Stimulated activated CD4-positive, alpha-beta T cell treated with anti-CD3 and anti-CD28 coated beads, TNF-alpha, amount 100 ng/mL, for 24 hours (primary cell): ENCODE measurements at regions not wholly inside any gene's neighbourhood (a gene's known extent, or its start where the extent isn't known, plus 50 kb on each side); places are given as distances from the start of the nearest gene placed in this dataset.
"Not testable (repeated sequence)": the region's sequence is repeated elsewhere in the genome, so short reads cannot be mapped to it uniquely, and the experiment has no call there.

Experiments
- DNase-seq, 3 experiments: peaks; one replicate each; pipeline ENCODE4 v3.0.0-alpha.2; 2020; ENCODE audit warnings: low read depth in 3 of 3

DNA sequence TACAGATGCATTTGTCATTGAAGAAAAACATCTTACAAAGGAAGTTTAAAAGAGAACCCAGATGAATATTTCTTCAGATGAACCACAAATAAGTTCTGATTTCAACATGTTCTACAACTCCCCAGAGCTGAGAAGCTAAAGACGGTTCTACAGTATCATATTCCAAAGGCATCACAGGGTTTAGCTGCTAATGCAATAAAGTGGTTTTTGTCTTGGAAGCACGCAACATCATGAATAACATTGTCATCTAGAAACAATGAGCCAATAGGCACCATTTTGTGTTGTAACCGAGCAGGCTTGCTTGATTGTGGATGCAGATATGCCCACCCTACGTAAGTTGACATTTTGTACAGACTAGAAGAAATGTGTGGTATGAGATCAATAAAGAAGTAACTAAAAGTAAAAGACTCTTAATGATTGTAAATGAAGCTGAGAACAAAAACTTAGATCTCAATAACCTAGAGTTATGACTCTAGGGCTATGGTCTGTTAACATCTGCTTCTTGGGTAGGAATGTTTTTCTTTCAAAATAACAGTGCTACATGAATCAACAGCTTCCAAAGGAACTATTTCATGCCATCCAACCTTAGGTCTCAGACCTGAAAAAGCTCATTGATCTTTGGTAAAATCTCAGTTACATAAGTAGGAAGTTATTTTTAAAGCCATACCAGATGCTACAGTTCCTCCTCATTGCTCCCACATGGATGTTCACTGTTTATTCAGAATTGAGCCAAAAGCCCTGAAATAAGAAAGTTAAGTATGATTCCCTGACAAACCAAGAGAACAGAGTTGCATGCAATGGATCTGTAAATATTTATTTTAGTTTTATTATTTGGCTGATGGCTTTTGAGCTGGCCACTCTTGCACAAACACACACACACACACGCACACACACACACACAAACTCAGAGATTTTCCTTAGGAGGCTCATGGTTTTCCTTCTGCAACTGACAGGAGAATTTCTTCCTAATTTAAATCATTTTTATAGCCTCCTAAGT, 118.7 kb upstream of the SLCO6A1 start:
- DNase-seq = no peak

DNA sequence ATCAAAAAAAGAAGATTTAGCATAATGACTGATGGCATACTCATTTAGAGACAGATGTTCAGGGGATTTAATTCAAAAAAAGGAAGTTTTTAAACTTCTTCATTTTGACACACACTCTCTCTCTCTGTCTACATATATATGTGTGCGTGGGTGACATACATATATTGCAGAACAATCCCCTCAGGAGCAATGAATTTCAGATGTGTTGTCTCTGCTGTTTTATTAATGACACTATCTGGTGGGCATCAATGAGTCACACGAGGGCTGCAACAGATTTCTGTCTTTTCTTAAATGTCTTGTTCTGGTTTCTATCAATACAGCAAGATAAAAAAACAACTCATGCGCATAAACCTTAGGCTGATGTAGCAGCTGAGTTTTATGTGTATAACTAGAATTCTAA, 123.5 kb upstream of the SLCO6A1 start:
- DNase-seq = no peak

DNA sequence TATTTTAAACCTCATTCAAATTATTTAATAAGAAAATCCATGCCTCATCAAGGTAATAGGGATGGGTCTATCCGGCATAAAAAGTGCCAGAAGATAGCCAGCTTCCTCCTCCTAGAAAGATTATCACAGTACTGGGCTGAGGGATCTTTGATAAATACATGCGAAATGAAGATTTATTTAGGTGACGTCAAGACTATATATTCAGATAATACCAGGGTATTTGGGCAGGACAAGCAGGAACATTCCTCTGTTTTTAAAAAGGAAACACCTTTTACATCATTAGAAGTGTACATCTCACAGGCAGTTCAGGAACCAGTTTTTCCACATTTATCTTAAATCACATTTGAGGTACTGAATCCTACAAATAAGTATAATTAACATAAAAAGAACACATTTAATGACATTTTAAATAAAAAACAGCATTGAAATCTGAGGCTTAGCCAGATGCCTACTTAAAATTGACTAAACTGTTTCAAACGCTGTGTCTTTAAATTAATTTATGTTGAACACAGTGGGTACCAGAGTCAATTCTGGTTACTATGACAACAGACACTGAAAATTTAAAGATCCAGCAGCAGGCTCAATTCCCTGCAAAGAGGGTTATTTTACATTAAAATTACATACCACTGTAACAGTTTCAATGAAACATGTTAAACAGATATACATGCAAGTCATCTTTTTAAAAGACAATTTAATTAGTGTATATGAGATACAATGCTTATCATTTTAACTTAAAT, 124.7 kb upstream of the SLCO6A1 start:
- DNase-seq = no peak

DNA sequence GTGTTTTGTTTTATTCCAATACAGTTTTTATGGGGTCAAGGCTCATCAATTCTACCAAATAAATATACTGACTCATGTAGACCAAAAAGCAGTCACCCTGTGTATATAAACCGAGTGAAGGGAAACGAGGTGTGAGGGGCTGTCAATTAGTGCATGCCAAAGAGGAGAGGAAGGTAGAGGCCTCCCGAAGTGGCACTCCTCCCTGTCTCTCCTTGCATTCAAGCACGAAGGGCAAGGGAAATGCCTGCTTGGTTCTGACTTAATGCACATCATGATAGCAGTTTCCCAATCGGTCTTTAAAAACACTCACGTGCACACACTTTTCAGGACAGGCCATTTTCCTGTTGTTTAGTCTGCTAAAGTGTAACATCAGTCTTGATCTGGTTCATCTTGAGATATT, 125.6 kb upstream of the SLCO6A1 start:
- no peak for DNase-seq

DNA sequence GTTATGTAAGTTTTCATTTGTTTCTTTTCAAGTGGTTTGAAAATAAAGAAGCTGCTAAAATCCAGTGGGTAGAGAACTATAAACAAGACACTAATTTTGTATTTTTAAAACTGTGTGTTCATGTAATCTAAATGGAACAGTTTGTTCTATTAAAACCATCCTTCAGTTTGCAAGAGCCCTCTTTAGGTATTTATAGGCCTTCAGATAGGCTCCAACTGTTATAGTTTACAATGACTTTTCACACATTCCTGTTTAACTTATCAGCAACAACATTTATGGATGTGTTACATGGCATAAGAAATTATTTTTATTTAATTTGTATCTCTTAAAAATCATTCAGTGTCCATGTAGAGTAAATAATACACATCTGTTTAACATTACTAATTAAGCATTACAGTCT, 126.7 kb upstream of the SLCO6A1 start:
- DNase-seq = no peak

DNA sequence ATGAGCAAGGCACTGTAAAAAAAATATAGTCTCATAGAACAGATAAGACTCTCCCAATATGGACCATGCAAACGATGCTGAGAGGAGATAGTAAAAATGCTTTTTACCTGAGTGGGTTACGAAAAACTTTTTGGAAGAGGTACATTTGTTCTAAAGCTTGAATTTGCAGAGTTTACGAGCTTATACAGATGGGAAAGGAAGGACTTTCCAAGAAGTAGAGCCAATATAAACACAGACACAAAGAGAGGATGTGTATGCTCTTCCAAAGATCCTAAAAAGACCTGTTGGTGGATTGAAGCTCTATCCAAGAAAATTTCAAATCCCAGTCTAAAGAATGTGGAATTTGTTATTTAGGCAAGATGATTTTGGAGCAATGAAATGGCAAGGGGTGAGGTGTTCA, 127.1 kb upstream of the SLCO6A1 start:
- DNase-seq = no peak

DNA sequence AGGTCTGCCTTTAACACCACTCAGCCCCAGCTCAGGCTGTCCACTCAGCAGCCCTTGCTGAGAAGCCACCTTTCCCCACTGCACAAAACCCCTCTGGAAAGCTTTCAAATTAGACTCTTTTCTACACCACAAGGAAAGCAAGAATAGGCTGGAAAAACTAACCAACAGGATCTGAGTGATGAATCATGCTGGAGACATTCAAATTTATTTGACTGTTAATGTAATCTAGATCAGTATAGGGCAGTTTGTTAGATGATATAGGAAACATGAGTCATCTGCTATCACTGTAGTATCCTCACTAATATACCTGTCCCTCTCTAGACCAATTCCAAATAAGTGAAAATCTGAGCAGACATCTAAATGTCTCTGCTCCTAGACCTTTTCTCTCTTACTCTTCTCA, 127.8 kb upstream of the PAM start:
- no peak for DNase-seq

DNA sequence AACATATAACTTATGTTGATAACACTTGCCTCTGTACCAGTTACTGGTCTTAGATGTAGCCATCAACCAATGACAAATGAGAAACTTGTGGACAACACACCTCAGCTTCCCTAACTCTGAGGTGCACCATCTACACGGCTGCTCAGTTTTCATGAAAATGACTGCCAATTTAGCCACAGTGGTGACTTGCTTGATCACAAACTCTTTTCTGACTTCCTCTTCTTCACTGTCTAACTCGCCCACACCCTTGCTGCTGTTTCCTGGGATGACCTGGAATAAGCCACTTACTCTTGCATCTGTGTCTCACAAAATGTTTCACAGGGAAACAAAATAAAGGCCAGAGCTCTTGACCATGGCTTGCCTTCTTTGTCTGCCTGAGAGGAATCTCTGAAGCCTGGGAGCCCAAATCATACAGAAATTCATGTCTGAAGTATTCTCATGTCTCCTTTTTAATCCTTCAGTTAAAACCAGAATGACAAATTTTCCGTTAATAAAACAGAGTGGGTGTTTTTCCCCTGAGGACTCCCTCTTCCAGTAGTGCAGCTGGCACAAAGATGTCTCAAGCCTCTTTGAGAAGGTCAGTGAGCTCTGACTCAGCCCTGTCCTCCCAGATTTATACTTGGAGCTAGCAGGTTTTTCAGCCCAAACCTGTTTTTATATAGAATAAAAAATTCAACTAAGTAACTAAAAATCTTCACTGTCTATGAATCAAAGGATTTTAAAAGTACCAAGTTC, 126.5 kb upstream of the PAM start:
- DNase-seq = no peak

DNA sequence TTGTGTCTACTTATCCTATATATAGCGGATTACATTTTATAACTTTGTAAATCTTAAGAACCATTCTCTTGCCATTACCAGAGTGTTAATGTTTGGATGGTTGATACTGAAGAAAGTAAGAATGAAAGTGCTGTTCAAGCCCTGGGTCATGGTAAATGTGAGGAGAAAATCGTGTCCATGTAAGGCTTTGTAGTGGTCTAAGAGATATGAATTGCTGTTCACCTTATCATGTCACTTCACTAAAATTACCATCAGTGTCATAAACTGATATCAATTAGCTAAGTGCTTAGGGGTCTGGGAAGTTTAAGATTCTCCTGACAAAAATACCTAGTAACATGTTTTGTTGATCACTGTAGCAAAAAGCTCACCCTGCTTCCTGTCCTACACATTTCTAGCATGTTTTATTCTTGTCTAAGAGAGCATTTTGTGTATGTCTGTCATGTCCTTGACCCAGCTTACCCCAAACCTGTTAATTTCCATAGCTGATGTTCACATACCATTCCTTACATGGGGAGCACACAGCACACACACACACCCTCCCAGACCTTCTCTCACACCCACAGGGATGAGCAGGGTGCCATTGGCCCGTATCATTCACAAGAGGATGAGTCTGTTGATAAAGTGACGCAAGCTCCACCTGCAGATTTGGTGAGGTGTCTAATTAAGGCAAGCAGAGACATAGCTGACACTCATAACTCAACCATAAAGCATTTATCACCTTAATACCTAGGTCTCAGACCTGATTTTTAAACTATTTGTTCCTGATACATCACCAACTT, 125.1 kb upstream of the PAM start:
- DNase-seq = no peak

DNA sequence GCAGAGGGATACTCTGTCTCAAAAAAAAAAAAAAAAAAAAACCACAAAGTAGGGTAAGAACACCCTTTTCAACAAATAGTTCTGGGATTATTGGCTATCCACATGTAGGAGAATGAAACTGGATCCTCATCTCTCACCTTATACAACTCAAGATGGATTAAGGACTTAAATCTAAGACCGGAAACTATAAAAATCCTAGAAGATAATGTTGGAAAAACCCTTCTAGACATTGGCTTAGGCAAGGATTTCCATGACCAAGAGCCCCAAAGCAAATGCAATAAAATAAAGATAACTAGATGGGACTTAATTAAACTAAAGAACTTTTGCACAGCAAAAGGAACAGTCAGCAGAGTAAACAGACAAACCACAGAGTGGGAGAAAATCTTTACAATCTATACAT, 119.7 kb upstream of the PAM start:
- not testable (repeated sequence) for DNase-seq

DNA sequence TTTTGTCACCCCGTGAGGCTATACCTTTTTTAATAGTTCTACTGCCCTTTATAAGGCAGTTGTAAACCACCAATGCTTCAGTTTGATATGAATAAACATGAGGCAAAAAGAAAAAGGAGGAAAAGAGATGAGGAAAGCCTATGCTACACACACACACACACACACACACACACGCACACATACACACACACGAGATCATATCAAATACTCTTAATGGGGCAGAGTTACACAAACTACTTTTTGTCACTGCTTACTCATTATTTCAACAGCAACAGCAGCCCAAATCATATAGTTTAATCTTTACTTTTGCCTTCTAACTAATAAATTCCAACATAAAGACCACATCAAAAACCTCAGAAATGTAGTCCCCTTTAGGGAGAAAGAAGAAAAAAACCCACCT, 116.8 kb upstream of the PAM start:
- no peak for DNase-seq

DNA sequence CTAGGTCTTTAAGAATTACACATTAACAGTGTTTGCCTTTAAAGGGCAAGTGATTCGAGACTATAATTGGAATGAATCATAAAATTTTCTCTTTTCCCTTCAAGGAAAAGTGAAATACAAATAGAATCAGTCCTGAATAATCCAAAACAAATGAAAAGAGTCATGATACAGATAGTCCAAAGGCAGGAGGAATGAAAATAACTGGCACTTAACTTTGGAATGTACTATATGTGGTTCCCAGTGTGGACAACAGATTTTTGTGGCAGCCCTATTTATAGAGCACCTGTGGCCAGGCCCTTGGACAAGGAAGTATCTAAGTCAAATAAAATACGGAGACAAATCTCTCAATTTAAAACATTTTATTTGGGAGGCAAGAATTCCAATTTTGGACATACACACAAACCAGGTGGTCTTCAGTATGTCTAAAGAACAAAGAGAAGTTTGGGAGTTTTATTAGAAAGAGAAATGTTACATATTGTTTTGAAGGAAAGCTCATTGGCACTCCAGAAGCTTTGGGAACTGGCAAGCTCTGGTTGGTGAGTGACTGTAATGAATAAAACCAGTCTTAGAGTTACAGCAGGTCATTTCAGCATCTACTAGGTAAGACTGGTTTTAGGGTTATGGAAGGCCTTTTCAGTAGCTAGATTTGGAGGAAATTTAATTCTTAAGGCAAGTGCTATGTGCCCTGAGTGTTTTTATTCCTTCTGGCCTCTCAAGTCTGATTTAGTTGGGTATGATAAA, 116.0 kb upstream of the PAM start:
- DNase-seq = no peak

DNA sequence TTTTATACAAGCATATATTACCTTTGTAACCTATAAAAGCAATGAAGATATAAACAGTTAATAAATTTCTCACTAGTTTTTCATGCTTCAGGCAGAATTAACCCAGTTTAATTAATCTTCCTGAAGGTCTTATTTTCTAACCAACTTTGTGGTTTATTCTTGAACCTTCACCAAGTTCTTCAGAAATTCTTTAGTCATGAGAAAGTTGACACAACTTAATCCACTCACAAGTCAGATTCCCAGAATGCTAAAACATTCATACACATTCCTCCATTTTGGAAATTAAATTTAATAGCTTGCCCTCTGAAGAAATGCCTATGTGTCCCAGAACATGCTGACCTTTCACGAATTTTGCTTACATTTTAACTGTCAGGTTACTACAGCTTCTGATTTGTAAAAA, 105.4 kb upstream of the PAM start:
- no peak for DNase-seq

DNA sequence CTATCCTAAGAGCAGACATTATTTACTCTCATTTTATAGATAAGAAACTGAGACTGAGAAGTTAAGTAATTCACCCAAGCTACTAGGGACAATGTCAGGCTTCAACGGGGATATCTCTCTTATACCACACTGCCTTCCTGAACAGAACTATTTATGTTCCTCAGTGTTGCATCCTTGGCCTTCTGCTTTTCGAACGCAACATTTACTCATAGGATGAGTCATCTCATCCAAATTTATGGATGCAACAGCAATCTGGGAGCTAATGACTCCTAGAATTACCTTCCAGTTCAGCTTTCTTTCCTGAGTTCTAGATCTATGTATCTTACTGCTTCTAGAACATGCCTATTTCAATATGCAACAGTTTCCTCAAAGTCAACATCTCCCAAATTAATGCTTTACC, 103.6 kb upstream of the PAM start:
- no peak for DNase-seq

DNA sequence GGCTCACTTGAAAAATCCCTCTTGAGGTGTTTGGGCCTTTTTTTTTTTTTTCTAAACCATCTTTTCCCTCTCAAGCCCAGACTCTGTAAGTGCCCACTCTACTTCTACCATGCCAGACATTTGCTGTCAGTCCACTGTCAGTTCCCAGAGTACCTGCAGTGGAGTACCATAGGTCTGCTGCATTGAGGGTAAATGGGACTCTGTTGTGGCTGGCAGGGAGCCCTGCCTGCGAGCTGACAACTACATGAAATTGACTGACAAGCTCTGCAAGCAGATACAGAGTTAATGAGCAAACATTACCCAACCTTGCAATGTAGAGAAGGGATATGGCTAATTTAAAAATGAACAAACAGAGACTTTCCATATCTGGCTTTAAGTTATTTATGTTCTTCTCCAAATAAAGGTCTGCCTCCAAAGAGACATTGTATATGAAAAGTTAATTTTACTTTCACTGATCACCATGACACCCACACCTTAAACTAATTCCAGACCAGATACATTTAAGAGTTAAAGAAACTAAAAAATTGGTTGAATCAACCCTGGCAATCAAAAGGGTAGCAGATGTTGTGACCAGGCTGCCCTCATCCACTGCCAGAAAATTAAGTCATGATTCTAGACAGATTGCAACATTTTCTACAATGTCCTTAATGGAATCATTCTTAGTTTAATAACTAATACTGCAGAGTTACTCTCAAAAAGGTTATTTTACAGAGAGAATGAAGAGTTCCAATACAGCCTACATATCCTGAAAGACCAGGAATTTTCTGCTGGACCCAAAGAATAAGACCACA, 100.4 kb upstream of the PAM start:
- DNase-seq = no peak

DNA sequence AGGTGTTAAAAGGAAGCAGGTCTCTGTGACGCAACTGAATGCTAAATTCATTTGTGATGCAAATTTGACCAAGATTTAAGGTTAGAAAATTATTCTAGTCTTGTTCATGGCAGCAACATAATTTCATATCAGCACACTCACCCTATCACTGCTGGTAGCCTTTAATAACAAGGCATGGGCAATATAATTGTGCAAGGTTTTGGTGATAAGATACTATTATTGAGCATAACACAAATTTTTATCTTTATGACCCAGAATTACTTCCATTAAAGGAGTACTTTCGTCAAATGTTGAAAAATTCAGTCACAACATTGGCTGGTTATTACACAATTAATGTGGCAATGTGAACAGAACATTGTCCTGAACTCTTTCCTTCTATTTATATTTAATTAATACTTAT, 96.0 kb upstream of the PAM start:
- DNase-seq = no peak

DNA sequence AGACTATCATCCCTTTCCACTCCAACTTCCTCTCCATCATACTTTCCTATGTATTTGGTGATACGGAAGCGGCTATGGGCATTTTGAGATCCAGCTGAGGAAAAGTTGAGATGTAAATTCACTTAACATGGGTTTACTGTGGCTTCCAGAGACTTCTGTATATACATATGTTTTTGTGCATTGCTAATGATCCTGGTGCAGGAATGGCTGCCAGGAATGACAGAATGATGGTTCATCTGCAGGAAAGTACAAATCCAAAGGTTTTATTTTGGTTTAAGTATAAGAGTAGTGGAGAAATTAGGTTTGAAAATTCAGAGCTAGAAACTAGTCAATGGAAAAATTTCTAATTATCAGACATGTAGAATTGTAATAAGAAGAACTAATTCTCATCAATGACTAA, 95.0 kb upstream of the PAM start:
- no peak for DNase-seq

DNA sequence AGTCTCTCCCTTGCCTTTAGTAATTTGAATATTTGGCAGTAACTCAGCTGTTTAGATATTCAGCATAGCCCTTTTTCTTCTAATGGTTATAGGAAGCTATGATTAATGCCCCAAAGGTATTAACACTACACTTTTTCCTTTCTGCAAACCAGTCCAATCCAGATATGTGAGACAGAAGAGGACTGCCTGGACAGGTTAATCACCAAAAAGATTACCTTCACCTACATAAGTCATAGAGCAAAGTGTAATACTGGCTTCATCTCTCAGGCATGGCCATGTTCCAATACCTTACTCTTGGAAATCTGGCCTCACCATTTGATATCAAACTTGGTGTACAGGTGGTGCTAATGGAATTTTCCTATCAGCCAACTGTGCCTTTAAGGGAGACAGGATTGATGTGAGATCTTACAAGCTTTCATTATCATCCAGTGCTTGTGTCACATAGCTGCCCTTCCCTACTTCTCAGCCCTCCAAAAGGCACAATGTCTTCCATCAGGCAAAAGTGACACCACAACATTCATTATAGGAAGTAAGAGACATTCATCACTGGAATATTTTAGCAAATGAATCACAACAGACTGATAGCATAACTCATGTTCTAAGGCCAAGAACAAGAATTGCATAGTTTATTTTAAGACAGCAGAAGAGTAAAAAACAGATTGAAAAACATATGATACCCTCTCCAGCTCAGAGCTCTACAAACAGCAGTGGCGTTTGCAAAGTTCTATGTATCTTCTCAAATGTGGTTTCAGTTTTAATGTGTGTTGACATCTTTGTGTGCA, 91.2 kb upstream of the PAM start:
- DNase-seq = no peak

DNA sequence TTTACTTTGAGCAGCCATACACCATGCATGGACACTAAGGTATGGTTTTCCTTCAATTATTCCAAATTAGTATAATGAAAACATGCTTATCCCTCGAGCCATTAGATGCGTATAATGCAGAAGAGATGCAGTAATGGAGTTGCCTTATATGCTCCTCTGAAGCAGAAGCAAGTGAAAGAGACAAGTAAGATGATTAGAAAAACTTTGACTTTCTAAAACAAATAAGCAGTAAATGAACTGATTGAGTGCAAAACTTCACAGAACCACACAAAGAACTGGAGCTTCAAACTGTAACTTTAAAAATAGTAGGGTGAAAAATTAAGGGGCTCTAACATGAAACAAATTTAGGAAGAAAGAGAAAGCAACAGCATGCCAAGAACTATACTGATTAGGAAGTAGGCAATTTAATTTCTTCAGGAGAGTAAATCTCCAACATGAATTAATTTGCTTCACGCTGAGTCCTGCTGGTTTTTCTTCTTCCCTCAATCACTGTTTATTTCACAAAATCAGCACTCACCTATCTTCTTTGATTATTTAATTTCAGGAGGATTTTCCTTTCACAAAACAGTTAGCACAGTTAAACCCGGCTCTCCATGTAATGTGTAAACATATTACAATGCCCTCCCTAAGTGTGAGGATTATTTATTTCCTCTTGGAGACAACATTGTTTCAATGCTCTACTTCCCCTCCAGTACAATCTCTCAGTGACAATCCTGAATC, 90.3 kb upstream of the PAM start:
- DNase-seq = no peak
